H1 (cell line): ENCODE measurements at regions not wholly inside any gene's neighbourhood (a gene's known extent, or its start where the extent isn't known, plus 50 kb on each side); places are given as distances from the start of the nearest gene placed in this dataset.

Experiments used
- HDAC2 ChIP-seq, 2 experiments: fragments of 300-600 bp in 1 of 2; sonication (generic) in 1 of 2; IDR thresholded peaks; 2 replicates each; pipeline ENCODE4 v1.6.1; 2011 to 2012; ENCODE audit warnings: low read depth in 2 of 2, low read length in 2 of 2, mild to moderate bottlenecking in 2 of 2, moderate library complexity in 2 of 2, borderline replicate concordance in 1 of 2, inconsistent platforms in 1 of 2
- RNF2 ChIP-seq: fragments of 200-900, 300-1000 bp; sonication (generic); IDR thresholded peaks from 2 replicates; pipeline ENCODE4 v1.7.1; 2016; ENCODE audit warnings: borderline replicate concordance, low read depth, mild to moderate bottlenecking, antibody characterized with exemption, low read length; ENCODE audit not compliant: poor library complexity, severe bottlenecking; ENCODE audit errors: missing control alignments

- TF ChIP-seq RNF2 (no peak), HDAC2 (IDR thresholded peaks at IDR 0.05; ENCODE audit: borderline replicate concordance in 1 of 2, low read depth in 2 of 2, low read length in 2 of 2) (no peak)
- TF ChIP-seq, all 59 proteins: peak for 0
Observed at GRCh38 chr3:153023896-153024295, 138.1 kb upstream of the RAP2B start (continued).
